ENCODE measurements at regions not wholly inside any gene's neighbourhood (a gene's known extent, or its start where the extent isn't known, plus 50 kb on each side); places are given as distances from the start of the nearest gene placed in this dataset.

- peak; percentile 51 to 86; a peak in 3 of 4 replicates for TF ChIP-seq REST (IDR thresholded peaks at IDR 0.05; ENCODE audit: insufficient read depth in 1 of 2, low read depth in 2 of 2, low read length in 2 of 2)
- TF ChIP-seq POLR2AphosphoS5 (IDR thresholded peaks at IDR 0.05; ENCODE audit: low read depth, low read length) = no peak
- TF ChIP-seq FOXP2 (optimal IDR thresholded peaks at IDR 0.05; ENCODE audit: borderline replicate concordance, extremely low read depth, extremely low read length, insufficient read depth) = no peak
Measured at GRCh38 chr14:40989260-40989659, 617.4 kb upstream of the LRFN5 start.

- TF ChIP-seq POLR2AphosphoS5 (IDR thresholded peaks at IDR 0.05; ENCODE audit: low read depth, low read length) = no peak
- no peak for TF ChIP-seq TAF1 (IDR thresholded peaks at IDR 0.05; ENCODE audit: borderline replicate concordance, insufficient read depth, low read length)
- no peak for TF ChIP-seq FOXP2 (optimal IDR thresholded peaks at IDR 0.05; ENCODE audit: borderline replicate concordance, extremely low read depth, extremely low read length, insufficient read depth)
- no peak for TF ChIP-seq REST (IDR thresholded peaks at IDR 0.05; ENCODE audit: insufficient read depth in 1 of 2, low read depth in 2 of 2, low read length in 2 of 2)
- TF ChIP-seq SIN3A (IDR thresholded peaks at IDR 0.05; ENCODE audit: borderline replicate concordance, insufficient read depth, low read length) = no peak
Measured at GRCh38 chr14:40987481-40987880, 619.2 kb upstream of the LRFN5 start.

GRCh38 chr14:40986655-40987054 lies 620.0 kb upstream of the LRFN5 start:
- TF ChIP-seq SIN3A (IDR thresholded peaks at IDR 0.05; ENCODE audit: borderline replicate concordance, insufficient read depth, low read length) (no peak), POLR2AphosphoS5 (IDR thresholded peaks at IDR 0.05; ENCODE audit: low read depth, low read length) (no peak), TAF1 (IDR thresholded peaks at IDR 0.05; ENCODE audit: borderline replicate concordance, insufficient read depth, low read length) (no peak), REST (IDR thresholded peaks at IDR 0.05; ENCODE audit: insufficient read depth in 1 of 2, low read depth in 2 of 2, low read length in 2 of 2) (no peak), FOXP2 (optimal IDR thresholded peaks at IDR 0.05; ENCODE audit: borderline replicate concordance, extremely low read depth, extremely low read length, insufficient read depth) (no peak)

GRCh38 chr14:40985584-40985983 lies 621.1 kb upstream of the LRFN5 start:
- TF ChIP-seq REST (IDR thresholded peaks at IDR 0.05; ENCODE audit: insufficient read depth in 1 of 2, low read depth in 2 of 2, low read length in 2 of 2) = no peak

- no peak for TF ChIP-seq SIN3A (IDR thresholded peaks at IDR 0.05; ENCODE audit: borderline replicate concordance, insufficient read depth, low read length)
- no peak for TF ChIP-seq TAF1 (IDR thresholded peaks at IDR 0.05; ENCODE audit: borderline replicate concordance, insufficient read depth, low read length)
- no peak for TF ChIP-seq POLR2AphosphoS5 (IDR thresholded peaks at IDR 0.05; ENCODE audit: low read depth, low read length)
- no peak for TF ChIP-seq FOXP2 (optimal IDR thresholded peaks at IDR 0.05; ENCODE audit: borderline replicate concordance, extremely low read depth, extremely low read length, insufficient read depth)
- TF ChIP-seq REST (IDR thresholded peaks at IDR 0.05; ENCODE audit: insufficient read depth in 1 of 2, low read depth in 2 of 2, low read length in 2 of 2) = no peak
Measured at GRCh38 chr14:40983604-40984003, 623.1 kb upstream of the LRFN5 start.

Measured in PFSK-1 (cell line).